Cardiac muscle cell (in vitro differentiated cells and primary cell): ENCODE measurements at regions not wholly inside any gene's neighbourhood (a gene's known extent, or its start where the extent isn't known, plus 50 kb on each side); places are given as distances from the start of the nearest gene placed in this dataset.
"Not testable (repeated sequence)": the region's sequence is repeated elsewhere in the genome, so short reads cannot be mapped to it uniquely, and the experiment has no call there.

Experiments used
- DNase-seq, 2 donors: peaks; one replicate each; pipeline versions ENCODE4 v3.0.0 to v3.0.0-alpha.2; 2010 to 2017; ENCODE audit warnings: low read depth in 1 of 2, low spot score in 1 of 2
- H3K27ac ChIP-seq: fragments of 200-600 bp; sonication (generic); 2 replicates; pipeline ENCODE4 v1.5.1; 2016
- H3K27me3 ChIP-seq: fragments of 200-600 bp; sonication (generic); 2 replicates; pipeline ENCODE4 v1.6.0; 2016; ENCODE audit warnings: control low read depth
- H3K36me3 ChIP-seq: fragments of 200-600 bp; sonication (generic); 2 replicates; pipeline ENCODE4 v1.5.1; 2016; ENCODE audit warnings: control low read depth
- H3K4me1 ChIP-seq: fragments of 200-600 bp; sonication (generic); 2 replicates; pipeline ENCODE4 v1.8.1; 2017; ENCODE audit warnings: low read depth, mild to moderate bottlenecking, mixed run types
- H3K4me3 ChIP-seq: fragments of 200-600 bp; sonication (generic); 2 replicates; pipeline ENCODE4 v1.5.1; 2016; ENCODE audit warnings: mild to moderate bottlenecking
- H3K9me3 ChIP-seq: fragments of 200-600 bp; sonication (generic); 2 replicates; pipeline ENCODE4 v1.5.1; 2017; ENCODE audit warnings: low read depth, mild to moderate bottlenecking, control low read depth
- CTCF ChIP-seq: IDR thresholded peaks from 2 replicates; pipeline ENCODE4 v1.5.1; 2012; ENCODE audit warnings: low read depth, mild to moderate bottlenecking, low read length

GRCh38 chr15:44836094-44836493 is 99.8 kb downstream of the TRIM69 start:
- no peak for TF ChIP-seq CTCF
- peak in 1 of 2 donors; percentile 18 for DNase-seq
- Histone ChIP-seq H3K4me3 (no peak overlapping the region), H3K27ac (no peak overlapping the region), H3K9me3 (no peaks in the 10 kb centered on the region), H3K36me3 (no peaks in the 10 kb centered on the region), H3K4me1 (peaks cover 2% of the 10 kb centered on the region), H3K27me3 (no peaks in the 10 kb centered on the region)

DNA sequence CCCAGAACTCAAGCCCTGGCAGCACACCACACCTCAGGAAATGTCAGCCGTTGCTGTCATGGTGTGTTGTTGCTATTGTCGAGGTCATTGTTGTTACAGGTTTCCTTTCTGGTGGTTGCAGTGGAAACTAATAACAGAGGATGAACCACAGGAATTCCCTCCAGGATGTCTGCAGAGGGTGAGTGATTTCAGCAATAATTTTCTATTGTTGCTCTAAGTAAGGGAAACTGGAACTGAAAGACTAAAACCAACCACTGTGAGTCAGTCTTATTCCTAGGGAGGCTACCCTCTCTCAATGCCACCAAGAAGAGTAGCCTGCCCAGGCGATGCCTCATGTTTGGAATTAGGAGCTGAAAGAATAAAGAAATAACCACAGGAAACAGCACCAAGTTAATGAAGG is 102.6 kb downstream of the TRIM69 start:
- not testable (repeated sequence) for H3K36me3 ChIP-seq, H3K27ac ChIP-seq, H3K27me3 ChIP-seq, H3K4me1 ChIP-seq, H3K4me3 ChIP-seq, H3K9me3 ChIP-seq
- DNase-seq = peak in 1 of 2 donors; percentile 61

GRCh38 chr15:44841762-44842161 is 105.4 kb downstream of the TRIM69 start:
- H3K27ac ChIP-seq, H3K36me3 ChIP-seq, DNase-seq, H3K4me3 ChIP-seq, H3K27me3 ChIP-seq, H3K9me3 ChIP-seq, H3K4me1 ChIP-seq: not testable (repeated sequence)

- H3K4me3 ChIP-seq, H3K9me3 ChIP-seq, H3K27me3 ChIP-seq, DNase-seq, H3K27ac ChIP-seq, H3K36me3 ChIP-seq, H3K4me1 ChIP-seq: not testable (repeated sequence)
These were observed 106.6 kb downstream of the TRIM69 start for GRCh38 chr15:44842883-44843282.

DNA sequence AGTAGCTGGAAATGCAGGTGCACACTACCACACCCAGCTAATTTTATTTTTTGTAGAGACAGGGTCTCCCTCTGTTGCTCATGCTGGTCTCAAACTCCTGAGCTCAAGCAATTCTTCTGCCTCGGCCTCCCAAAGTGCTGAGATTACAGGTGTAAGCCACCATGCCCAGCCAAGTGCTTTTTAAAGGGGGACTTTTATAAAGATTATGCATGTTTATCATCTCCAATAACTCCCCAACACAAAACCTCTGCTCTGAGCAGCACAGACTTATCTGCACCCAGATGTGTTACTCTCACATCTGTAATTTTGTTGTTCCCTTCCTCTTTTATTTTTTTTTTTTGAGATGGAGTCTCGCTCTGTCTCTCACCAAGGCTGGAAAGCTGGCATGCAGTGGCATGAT is 108.6 kb downstream of the TRIM69 start:
- DNase-seq, H3K36me3 ChIP-seq, H3K27me3 ChIP-seq, H3K4me1 ChIP-seq, H3K9me3 ChIP-seq, H3K4me3 ChIP-seq, H3K27ac ChIP-seq: not testable (repeated sequence)

DNA sequence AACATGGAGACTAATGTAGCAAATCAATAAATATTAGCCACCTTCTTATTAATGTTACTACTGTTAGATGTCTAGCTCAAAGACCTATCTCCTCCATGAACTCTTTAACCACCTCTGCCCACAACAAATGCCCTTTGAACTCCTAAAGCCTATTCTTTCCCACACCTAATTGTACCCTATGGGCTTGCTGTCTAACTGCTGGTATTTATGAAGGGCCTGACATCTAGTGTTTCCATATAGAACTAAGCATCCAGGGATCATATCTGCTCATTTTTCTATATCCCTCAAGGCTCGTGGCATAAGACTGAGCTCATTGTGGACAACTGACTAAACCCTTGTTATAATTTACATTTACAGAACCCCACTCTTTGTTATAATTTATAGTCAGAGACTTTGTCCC is 109.8 kb downstream of the TRIM69 start:
- H3K4me1 ChIP-seq, H3K9me3 ChIP-seq, H3K4me3 ChIP-seq, H3K27me3 ChIP-seq, H3K27ac ChIP-seq, DNase-seq, H3K36me3 ChIP-seq: not testable (repeated sequence)

- H3K27ac ChIP-seq, H3K36me3 ChIP-seq, DNase-seq, H3K4me3 ChIP-seq, H3K9me3 ChIP-seq, H3K4me1 ChIP-seq, H3K27me3 ChIP-seq: not testable (repeated sequence)
These were observed 108.9 kb upstream of the TERB2 start for GRCh38 chr15:44847555-44847954.

- H3K36me3 ChIP-seq, H3K27me3 ChIP-seq, H3K4me1 ChIP-seq, H3K9me3 ChIP-seq, H3K27ac ChIP-seq, H3K4me3 ChIP-seq: not testable (repeated sequence)
- peak in 1 of 2 donors; percentile 29 for DNase-seq
These were observed 107.6 kb upstream of the TERB2 start for GRCh38 chr15:44848859-44849258.

GRCh38 chr15:44849701-44850403 is 106.6 kb upstream of the TERB2 start:
- DNase-seq = peak in 1 of 2 donors; percentile 30
- H3K27ac ChIP-seq, H3K36me3 ChIP-seq, H3K9me3 ChIP-seq, H3K27me3 ChIP-seq, H3K4me1 ChIP-seq, H3K4me3 ChIP-seq: not testable (repeated sequence)

DNA sequence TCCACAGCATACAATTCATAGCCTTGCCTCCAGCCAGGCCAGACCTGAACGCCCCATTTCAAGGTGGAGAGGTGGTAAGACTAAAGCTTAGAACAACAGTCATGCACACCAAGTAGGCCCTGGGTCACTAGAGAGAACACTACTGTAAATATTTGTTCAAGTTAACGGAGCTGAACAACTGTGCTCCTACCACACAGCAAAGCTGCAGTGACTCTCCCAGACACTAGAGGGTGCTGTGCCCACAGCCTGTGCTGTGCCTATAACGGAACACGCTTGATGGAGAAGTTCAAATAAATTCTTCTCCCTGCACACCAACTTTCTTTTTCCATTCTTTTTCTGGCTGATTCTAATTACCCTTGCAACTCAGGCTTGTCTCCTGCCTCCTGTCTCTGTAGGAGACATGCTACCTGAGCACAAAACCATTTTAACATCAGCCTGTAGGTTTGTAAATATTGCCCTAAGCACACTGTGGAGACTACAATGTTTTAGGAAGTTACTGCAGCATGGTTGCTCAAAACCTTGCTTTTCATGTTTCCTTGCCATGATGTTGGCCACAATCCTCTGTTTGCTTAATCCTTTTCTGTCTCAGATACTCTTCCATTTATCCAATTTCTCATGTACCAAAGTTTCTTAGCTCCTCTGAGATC is 103.1 kb upstream of the TERB2 start:
- H3K4me1 ChIP-seq, H3K4me3 ChIP-seq, H3K27me3 ChIP-seq, H3K27ac ChIP-seq, H3K9me3 ChIP-seq, H3K36me3 ChIP-seq: not testable (repeated sequence)
- DNase-seq = peak; percentile 64 to 69
- TF ChIP-seq CTCF = peak; percentile 87

DNA sequence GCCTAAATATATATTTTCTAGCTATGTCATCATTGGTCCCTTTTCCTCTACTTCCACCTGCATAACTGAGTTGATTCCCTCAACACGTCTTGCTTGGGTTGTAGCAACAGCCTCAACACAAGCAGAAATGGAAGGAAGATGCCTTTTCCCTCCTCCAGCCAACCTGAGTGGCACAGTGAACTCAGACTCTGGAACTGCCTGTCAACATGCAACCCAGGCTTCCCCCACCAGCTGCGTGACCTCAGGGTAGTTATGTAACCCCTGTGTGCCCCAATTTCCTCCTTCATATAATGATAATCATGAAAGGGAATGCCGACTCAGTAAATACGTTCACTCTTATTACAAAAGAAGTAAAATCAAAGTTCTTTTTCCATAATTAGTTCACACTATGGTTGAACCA is 101.8 kb upstream of the TERB2 start:
- H3K9me3 ChIP-seq, H3K4me3 ChIP-seq, H3K27me3 ChIP-seq, DNase-seq, H3K4me1 ChIP-seq, H3K36me3 ChIP-seq, H3K27ac ChIP-seq: not testable (repeated sequence)

GRCh38 chr15:44856284-44856683 is 100.2 kb upstream of the TERB2 start:
- not testable (repeated sequence) for H3K27me3 ChIP-seq, H3K9me3 ChIP-seq, H3K4me3 ChIP-seq, H3K27ac ChIP-seq, H3K4me1 ChIP-seq, H3K36me3 ChIP-seq, DNase-seq
